Activated T-helper 2 cell treated with anti-CD3 and anti-CD28 coated beads, Interferon-gamma antibody, Interleukin-2, Interleukin-4, amounts not matched to agents 10 μg/mL and 5 μg/mL and 100 μg/mL, durations not matched to agents 14 hours and 24 hours and 36 hours (primary cell): ENCODE measurements at regions not wholly inside any gene's neighbourhood (a gene's known extent, or its start where the extent isn't known, plus 50 kb on each side); places are given as distances from the start of the nearest gene placed in this dataset.

Source experiments
- DNase-seq: peaks from one replicate; pipeline ENCODE4 v3.0.0; 2021; ENCODE audit warnings: low spot score
- H3K27ac Mint-ChIP-seq: one replicate; pipeline ENCODE4 v1.8.0; 2021; ENCODE audit warnings: mixed read lengths
- H3K27me3 Mint-ChIP-seq: one replicate; pipeline ENCODE4 v1.8.0; 2021; ENCODE audit warnings: low read depth, mixed read lengths
- H3K36me3 Mint-ChIP-seq: one replicate; pipeline ENCODE4 v1.8.0; 2021; ENCODE audit warnings: low read depth, mixed read lengths
- H3K4me1 Mint-ChIP-seq: one replicate; pipeline ENCODE4 v1.8.0; 2021; ENCODE audit warnings: low read depth, mixed read lengths
- H3K4me3 Mint-ChIP-seq: one replicate; pipeline ENCODE4 v1.8.0; 2021; ENCODE audit warnings: low read depth, mild to moderate bottlenecking, moderate library complexity, mixed read lengths
- H3K9me3 Mint-ChIP-seq: one replicate; pipeline ENCODE4 v1.8.0; 2021; ENCODE audit warnings: mixed read lengths
- intact Hi-C: fragments of 100-400 bp; cut with micrococcal nuclease; formaldehyde crosslinking; loops from one replicate; pipeline ENCODE4 v1.15.1; 2023

DNA sequence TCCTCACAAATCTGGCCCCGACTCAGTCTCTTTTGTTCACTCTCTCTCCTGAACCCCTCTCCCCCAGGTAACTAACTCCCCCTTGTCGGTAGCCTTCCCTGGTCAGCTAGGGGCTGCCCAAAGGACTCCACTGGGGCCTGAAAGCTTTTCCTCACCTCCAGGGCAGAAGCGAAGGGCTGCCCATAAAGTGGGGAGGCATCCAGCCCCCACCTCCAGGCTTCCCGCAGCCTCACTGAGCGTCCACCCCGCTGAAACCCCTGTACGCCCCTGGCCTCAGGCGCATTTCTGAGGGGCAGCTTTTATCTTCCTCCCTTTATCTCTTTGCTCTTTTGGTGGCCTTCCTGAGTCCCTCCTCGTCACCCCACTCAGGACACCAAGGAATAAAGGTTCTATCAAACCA lies 249.3 kb downstream of the CYP26B1 start:
- Mint-ChIP-seq H3K27ac (no peak overlapping the region), H3K4me1 (no peaks in the 10 kb centered on the region), H3K9me3 (no peaks in the 10 kb centered on the region), H3K4me3 (no peak overlapping the region), H3K27me3 (peaks cover 2% of the 10 kb centered on the region), H3K36me3 (no peaks in the 10 kb centered on the region)
- intact Hi-C loops, result no loop called here
- DNase-seq, result no peak

DNA sequence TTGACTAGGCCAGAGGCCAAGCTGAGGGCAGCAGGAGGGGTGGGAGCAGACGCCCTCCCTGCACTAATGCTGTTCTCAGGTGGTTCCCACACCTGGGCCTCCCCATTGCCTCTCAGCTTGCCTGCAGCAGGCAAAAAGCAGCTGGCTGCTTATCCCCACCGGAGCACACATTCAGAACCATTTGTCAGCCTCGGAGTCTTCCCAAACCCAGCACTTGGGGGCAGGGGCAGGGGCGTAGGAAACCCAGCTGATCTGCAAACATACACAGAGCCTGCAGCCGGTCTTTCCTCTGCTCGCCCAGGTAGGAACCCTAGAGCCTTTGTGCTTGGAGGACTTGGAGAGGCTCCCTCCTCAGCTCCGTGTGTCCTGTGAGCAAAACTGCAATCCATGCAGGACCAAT lies 249.8 kb downstream of the CYP26B1 start:
- intact Hi-C loops, result no loop called here
- H3K27ac Mint-ChIP-seq, result no peak overlapping the region
- H3K4me1 Mint-ChIP-seq, result no peaks in the 10 kb centered on the region
- peaks cover 2% of the 10 kb centered on the region for H3K27me3 Mint-ChIP-seq
- no peaks in the 10 kb centered on the region for H3K9me3 Mint-ChIP-seq
- no peaks in the 10 kb centered on the region for H3K36me3 Mint-ChIP-seq
- no peak overlapping the region for H3K4me3 Mint-ChIP-seq
- DNase-seq, result no peak

DNA sequence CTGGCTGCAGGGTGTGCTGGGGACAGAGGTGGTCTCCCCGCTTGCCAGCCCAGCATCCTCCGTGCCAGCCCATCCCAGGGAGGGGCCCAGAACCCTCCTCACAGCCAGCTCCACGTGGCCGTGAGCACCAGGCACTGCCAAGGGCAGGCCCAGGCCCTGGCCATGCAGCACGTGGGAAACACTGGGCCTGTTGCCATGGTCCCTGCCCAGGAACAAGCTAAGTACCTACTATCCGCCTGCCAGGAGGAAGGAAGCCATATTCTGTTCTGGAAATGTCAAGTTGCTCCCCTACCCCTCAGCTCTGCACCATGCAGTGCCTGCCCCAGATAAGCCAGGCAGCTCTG lies 250.6 kb downstream of the CYP26B1 start:
- H3K4me1 Mint-ChIP-seq, result no peaks in the 10 kb centered on the region

DNA sequence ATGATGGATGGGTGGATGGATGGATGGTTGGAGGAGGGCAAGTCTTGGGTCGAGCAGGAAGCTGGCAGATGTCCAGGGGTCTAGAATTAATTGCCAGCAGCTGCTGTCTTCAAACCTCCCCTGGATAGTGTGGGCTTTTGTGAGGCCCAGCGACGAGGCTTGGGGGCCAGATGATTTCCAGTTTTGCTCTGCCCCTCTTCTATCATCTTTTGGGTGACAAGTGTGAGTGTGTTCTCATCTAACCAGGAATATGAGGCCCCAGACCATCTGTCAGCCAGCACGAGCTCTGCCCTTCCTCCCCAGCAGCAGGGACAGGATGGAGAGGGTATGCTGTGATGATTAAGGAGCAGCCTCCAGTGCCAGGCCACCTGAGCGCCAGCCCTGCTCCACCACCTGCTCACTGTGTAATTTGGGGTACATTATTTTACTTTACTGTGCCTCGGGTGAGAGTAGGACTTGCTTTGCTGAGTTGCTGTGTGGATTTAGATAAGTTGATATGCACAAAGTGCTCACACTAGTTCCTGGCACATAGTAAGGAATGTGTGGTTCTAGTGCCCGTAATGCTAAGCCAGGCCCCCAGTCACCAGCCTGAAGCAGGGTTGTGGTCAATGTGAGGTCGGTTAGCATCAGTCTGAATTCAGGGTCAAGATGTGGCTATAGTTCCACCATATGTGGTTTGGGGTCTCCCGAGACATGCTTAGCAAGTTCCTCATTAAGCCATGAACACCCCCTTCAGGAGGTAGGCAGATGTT lies 251.1 kb downstream of the CYP26B1 start:
- Mint-ChIP-seq H3K4me1 (no peaks in the 10 kb centered on the region), H3K4me3 (no peak overlapping the region), H3K9me3 (no peaks in the 10 kb centered on the region), H3K27me3 (peaks cover 2% of the 10 kb centered on the region), H3K36me3 (no peaks in the 10 kb centered on the region), H3K27ac (no peak overlapping the region)
- no peak for DNase-seq
- intact Hi-C loops, result no loop called here

More for the DNA sequence above, 250.6 kb downstream of the CYP26B1 start:
- Mint-ChIP-seq H3K9me3 (no peaks in the 10 kb centered on the region), H3K27ac (no peak overlapping the region), H3K36me3 (no peaks in the 10 kb centered on the region), H3K27me3 (peaks cover 2% of the 10 kb centered on the region), H3K4me3 (no peak overlapping the region)
- intact Hi-C loops, result no loop called here
- DNase-seq, result no peak

DNA sequence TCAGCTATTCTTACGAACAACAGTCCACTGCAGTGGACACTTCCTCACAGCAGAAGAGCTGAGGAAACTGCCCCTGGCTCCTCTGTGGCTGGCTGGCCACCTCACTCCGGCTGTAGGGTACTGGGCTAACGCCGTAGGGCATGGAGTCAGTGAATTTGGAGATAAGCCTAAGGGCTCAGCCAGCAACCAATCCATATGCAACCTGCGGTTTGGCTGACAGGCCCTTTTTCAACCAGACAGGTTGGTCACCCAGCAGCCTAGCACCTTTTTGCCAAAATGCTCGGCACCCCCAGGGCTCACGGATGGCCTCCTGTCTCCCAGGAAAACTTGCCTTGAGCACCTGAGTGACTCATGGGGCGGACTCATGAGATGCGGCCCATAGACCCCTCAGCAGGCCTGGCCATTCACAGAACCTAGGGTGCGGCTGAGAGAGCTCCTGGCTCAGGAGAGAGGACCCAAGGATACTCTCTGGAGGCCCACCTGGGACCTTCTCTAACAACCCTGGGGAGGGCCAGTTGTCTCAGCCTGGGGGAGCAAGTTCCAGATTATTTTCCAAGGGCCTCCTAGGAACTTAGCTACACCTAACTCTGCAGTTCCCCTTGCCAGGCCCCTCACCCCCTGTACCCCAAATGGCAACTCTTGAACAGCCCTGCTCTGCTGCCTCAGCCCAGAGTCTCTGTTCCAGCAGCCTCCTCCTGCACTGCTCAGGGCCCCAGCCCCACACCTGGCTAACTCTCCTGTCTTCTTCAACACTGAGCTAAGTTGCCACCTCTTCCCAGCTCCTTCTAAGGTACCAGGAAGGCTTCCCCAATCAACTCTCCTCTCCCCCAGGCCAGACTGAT lies 252.1 kb downstream of the CYP26B1 start:
- intact Hi-C loops, result no loop called here
- H3K36me3 Mint-ChIP-seq, result no peaks in the 10 kb centered on the region
- no peaks in the 10 kb centered on the region for H3K4me1 Mint-ChIP-seq
- no peak overlapping the region for H3K4me3 Mint-ChIP-seq
- no peaks in the 10 kb centered on the region for H3K9me3 Mint-ChIP-seq
- peaks cover 1% of the 10 kb centered on the region for H3K27me3 Mint-ChIP-seq
- no peak for DNase-seq
- no peak overlapping the region for H3K27ac Mint-ChIP-seq

DNA sequence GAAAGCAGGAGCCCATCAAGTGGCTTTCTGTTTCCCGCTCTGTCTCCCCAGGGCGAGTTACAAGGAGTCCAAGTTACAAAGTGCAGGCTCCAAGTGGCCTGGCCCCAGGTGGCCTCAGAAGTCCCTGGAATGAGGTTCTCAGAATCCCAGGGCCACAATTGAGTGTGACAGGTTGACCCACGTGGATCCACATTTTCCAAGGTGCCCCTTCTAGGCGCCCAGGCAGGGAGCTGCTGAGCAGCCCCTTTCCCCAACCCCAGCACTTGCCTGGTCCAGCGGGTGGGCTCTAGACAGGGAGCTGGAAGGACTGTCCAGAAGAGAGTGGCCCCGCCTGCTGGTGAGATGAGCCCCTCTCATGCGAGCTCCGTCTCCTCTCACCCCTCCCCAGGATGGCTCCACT lies 253.4 kb downstream of the CYP26B1 start:
- DNase-seq, result no peak
- H3K9me3 Mint-ChIP-seq, result no peaks in the 10 kb centered on the region
- H3K27me3 Mint-ChIP-seq, result no peaks in the 10 kb centered on the region
- intact Hi-C loops, result no loop called here
- no peak overlapping the region for H3K27ac Mint-ChIP-seq
- no peaks in the 10 kb centered on the region for H3K36me3 Mint-ChIP-seq
- H3K4me3 Mint-ChIP-seq, result no peak overlapping the region
- H3K4me1 Mint-ChIP-seq, result no peaks in the 10 kb centered on the region

DNA sequence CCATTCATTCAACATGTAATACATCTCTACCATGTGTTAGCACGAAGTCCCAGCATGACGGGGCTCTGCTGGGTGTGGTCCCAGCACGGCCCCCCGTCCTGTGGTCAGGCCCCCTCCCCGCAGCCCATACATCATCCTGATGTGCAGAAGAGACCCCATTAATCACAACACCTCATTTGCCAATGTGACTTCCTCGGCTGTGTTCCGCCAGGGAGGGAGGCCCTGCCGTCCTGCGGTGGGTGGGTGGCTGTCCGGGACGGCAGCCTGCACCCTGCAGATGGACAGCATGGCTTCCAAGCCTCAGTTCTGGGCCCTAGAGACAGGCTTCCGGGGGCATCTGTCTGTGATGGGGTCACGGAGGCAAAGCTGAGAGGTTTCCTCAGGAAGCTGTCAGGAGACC lies 254.0 kb downstream of the CYP26B1 start:
- Mint-ChIP-seq H3K4me3 (no peak overlapping the region), H3K27me3 (no peaks in the 10 kb centered on the region), H3K4me1 (no peaks in the 10 kb centered on the region), H3K36me3 (no peaks in the 10 kb centered on the region), H3K9me3 (no peaks in the 10 kb centered on the region), H3K27ac (no peak overlapping the region)
- no peak for DNase-seq
- intact Hi-C loops, result no loop called here

DNA sequence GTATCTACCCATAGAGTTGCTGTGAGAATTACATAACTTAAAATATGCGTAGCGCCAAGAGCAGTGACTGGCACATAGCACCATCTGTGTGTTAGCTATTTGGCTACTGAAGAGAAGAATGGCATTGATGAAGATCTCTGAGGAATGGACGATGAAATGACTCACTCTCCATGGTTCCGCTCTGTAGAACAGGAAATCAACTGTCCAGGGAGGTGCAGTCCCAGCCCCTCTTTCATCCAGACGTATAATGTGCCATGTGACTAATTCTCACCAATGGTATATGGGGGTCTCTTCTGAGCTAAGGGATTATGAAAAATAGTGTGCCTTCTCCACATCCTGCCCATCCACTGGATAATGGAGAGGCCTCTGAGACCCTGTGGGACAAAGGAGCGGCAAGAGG lies 254.8 kb downstream of the CYP26B1 start:
- Mint-ChIP-seq H3K9me3 (no peaks in the 10 kb centered on the region), H3K36me3 (no peaks in the 10 kb centered on the region)
- intact Hi-C loops, result no loop called here

DNA sequence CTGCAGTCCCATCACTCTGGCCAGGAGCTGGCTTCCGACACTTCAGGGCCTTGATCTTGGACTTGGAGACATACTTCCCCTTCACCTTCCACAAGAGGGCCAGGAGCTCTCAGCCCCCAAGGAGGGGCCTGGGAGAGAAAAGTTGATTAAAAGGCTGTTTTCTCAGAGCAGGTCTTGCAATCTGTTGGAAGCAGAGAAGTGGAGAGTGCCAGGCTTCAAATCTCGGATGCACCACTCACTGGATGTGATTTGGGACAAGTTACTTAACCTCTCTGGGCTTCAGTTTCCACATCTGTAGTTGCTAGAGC lies 255.3 kb downstream of the CYP26B1 start:
- Mint-ChIP-seq H3K27ac (no peak overlapping the region), H3K4me3 (no peak overlapping the region), H3K9me3 (no peaks in the 10 kb centered on the region), H3K27me3 (no peaks in the 10 kb centered on the region), H3K36me3 (no peaks in the 10 kb centered on the region), H3K4me1 (no peaks in the 10 kb centered on the region)
- DNase-seq, result no peak
- intact Hi-C loops, result no loop called here

More for the DNA sequence above, 254.8 kb downstream of the CYP26B1 start:
- no peak overlapping the region for H3K27ac Mint-ChIP-seq
- H3K4me3 Mint-ChIP-seq, result no peak overlapping the region
- no peaks in the 10 kb centered on the region for H3K27me3 Mint-ChIP-seq
- no peak for DNase-seq
- H3K4me1 Mint-ChIP-seq, result no peaks in the 10 kb centered on the region

DNA sequence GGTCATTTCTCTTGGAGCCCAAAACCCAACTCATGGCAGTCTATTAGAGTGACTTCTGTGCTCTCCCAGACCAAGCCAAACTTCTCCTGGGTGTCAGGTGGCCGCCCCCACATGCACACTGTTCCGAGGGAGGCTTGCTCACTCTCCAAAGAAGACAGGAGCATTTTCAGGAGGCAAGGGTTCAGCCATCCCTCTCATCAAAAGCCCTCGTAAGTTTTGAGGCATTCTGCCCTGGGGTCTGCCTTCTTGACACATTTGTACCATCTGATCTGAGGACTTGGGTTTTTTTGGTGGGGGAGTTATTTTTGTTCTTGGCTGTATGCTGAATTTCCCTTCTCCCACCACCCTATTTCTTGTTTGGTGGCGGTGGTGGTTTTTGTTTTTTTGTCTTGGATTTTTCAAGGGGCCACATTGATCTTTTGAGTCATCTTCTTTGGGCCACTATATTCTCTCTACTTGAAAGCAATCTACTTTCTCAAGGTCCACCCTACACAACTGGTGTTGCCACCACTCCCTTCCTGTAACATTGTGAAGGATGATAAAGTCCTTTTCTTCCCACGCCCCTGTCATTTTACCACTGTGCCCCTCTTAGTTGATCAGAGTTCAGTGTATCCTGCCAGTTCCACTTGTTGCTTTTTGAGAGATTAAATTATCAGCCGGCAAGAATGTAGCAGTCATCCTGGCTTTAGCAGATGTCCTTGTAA lies 255.8 kb downstream of the CYP26B1 start:
- no peak for DNase-seq
- intact Hi-C loops, result no loop called here
- Mint-ChIP-seq H3K36me3 (no peaks in the 10 kb centered on the region), H3K4me3 (no peak overlapping the region), H3K9me3 (no peaks in the 10 kb centered on the region), H3K4me1 (no peaks in the 10 kb centered on the region), H3K27ac (no peak overlapping the region), H3K27me3 (no peaks in the 10 kb centered on the region)

DNA sequence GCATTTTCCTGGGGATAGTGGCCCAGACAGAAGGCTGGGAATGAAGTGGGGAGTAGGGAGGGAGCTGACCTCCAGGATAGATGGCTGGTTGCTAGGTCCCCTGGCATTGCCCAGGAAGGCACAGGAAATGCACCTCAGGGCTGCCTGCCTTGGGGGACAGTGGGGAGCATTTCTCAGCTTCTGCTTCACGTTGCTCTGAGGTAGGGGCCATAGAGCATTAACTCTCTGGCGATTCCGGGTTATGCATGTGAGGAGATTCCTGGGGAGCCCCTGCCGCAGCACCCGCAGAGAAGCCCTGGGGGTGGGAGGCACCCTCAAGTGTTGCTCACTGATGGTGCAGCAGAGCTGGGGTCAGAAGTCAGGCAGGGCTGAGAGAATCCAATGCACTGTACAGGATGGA lies 256.5 kb downstream of the CYP26B1 start:
- Mint-ChIP-seq H3K4me3 (no peak overlapping the region), H3K36me3 (no peaks in the 10 kb centered on the region), H3K27ac (no peak overlapping the region), H3K9me3 (no peaks in the 10 kb centered on the region), H3K27me3 (no peaks in the 10 kb centered on the region), H3K4me1 (no peaks in the 10 kb centered on the region)
- intact Hi-C loops, result no loop called here
- DNase-seq, result no peak

DNA sequence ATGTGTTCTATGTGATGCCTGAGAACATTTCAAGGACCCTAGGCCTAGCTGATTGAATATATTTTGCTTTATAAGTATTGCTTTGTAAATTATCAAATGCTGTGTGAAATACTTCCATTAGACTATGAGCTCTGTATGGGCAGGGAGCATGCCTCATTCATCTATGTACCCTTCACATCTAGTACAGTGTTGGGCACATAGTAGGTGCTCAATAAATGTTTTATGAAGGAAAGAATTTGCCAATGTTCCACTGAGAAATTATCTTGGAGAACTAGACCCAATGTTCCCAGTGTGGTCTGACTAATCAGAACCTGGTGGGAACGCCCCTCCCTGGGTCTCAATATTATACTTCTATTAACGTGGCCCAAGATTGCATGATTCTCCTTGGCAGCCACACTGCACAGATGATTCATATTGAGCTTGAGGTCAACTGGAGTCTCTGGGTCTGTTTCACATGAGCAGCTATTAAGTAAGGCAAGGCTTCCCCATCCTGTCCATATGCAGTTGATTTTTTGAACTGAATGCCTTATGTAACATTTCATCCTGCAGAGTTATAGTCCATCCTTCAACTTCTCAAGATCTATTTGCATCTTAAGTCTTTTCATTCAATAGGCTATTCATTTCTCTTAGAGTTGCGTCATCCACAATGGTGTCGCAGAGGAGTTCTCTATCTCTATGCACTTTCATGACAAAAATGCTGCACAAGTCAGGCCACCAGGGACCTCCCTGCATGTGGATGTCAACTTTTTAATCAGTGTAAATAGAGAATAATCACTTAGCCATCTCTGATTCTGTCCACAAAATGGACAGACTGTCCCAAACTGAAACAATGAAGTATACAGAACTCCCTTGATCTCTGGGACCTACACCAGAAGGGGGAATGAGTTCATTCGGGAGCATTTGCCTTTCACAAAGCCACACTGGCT lies 257.6 kb downstream of the CYP26B1 start:
- Mint-ChIP-seq H3K36me3 (no peaks in the 10 kb centered on the region), H3K9me3 (no peaks in the 10 kb centered on the region), H3K4me3 (no peak overlapping the region), H3K27ac (no peak overlapping the region), H3K27me3 (no peaks in the 10 kb centered on the region), H3K4me1 (no peaks in the 10 kb centered on the region)
- intact Hi-C loops, result no loop called here
- DNase-seq, result no peak
